ENCODE measurements at regions not wholly inside any gene's neighbourhood (a gene's known extent, or its start where the extent isn't known, plus 50 kb on each side); places are given as distances from the start of the nearest gene placed in this dataset.
A peak's percentile ranks its signal among the peaks of the same experiment; 100 is the strongest.

- TF ChIP-seq RBM39 (IDR thresholded peaks at IDR 0.05; ENCODE audit: low read depth, low read length, poor library complexity, severe bottlenecking), result no peak
- TF ChIP-seq POLR2AphosphoS2 (IDR thresholded peaks at IDR 0.05; ENCODE audit: low read depth, low read length), result no peak
- TF ChIP-seq ZNF883 (CRISPR knock-in tag; IDR thresholded peaks at IDR 0.05; ENCODE audit: not compliant biosample characterization), result no peak
- TF ChIP-seq RBAK (CRISPR knock-in tag; IDR thresholded peaks at IDR 0.05), result no peak
- peak; percentile 40; the same call in 1 of the 2 replicates for TF ChIP-seq ZNF136 (CRISPR knock-in tag; IDR thresholded peaks at IDR 0.05; ENCODE audit: low read depth)
- TF ChIP-seq ARNTL (CRISPR knock-in tag; IDR thresholded peaks at IDR 0.05), result peak; percentile 46; the same call in 1 of the 2 replicates
- TF ChIP-seq EP300 (IDR thresholded peaks at IDR 0.05; ENCODE audit: low read depth in 2 of 2, low read length in 2 of 2), result peak; percentile 65 to 95; a peak in 3 of 4 replicates
- TF ChIP-seq EP300 (CRISPR knock-in tag; IDR thresholded peaks at IDR 0.05; ENCODE audit: borderline replicate concordance), result peak; percentile 89
- TF ChIP-seq ZNF766 (CRISPR knock-in tag; IDR thresholded peaks at IDR 0.05; ENCODE audit: borderline replicate concordance), result no peak
- TF ChIP-seq ZNF770 (CRISPR knock-in tag; IDR thresholded peaks at IDR 0.05), result 0 out of 2 replicates have a peak, but pooled peaks have one; percentile 4
- TF ChIP-seq SIX1 (CRISPR knock-in tag; IDR thresholded peaks at IDR 0.05; ENCODE audit: borderline replicate concordance), result peak; percentile 92
- TF ChIP-seq EHMT2 (IDR thresholded peaks at IDR 0.05; ENCODE audit: borderline replicate concordance, low read depth, low read length), result no peak
- TF ChIP-seq, protein P1, sequence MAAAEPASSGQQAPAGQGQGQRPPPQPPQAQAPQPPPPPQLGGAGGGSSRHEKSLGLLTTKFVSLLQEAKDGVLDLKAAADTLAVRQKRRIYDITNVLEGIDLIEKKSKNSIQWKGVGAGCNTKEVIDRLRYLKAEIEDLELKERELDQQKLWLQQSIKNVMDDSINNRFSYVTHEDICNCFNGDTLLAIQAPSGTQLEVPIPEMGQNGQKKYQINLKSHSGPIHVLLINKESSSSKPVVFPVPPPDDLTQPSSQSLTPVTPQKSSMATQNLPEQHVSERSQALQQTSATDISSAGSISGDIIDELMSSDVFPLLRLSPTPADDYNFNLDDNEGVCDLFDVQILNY (CRISPR knock-in tag; conservative IDR thresholded peaks at IDR 0.05), result no peak
- peak; percentile 43; the same call in 1 of the 2 replicates for TF ChIP-seq CEBPB (IDR thresholded peaks at IDR 0.05; ENCODE audit: borderline replicate concordance, low read depth, low read length)
- no peak for TF ChIP-seq POLR2A (IDR thresholded peaks at IDR 0.05; ENCODE audit: insufficient read depth in 1 of 2, low read depth in 2 of 2, low read length in 2 of 2)
- TF ChIP-seq ATF1 (CRISPR knock-in tag; IDR thresholded peaks at IDR 0.05), result peak; percentile 37; the same call in 1 of the 2 replicates
- TF ChIP-seq FOXM1 (CRISPR knock-in tag; IDR thresholded peaks at IDR 0.05), result no peak
- no peak for TF ChIP-seq MATR3 (CRISPR knock-in tag; IDR thresholded peaks at IDR 0.05)
- no peak for TF ChIP-seq KMT2A (CRISPR knock-in tag; IDR thresholded peaks at IDR 0.05)
- TF ChIP-seq NFATC3 (CRISPR knock-in tag; IDR thresholded peaks at IDR 0.05), result 0 out of 2 replicates have a peak, but pooled peaks have one; percentile 59
- no peak for TF ChIP-seq ZNF672 (CRISPR knock-in tag; IDR thresholded peaks at IDR 0.05)
- TF ChIP-seq ZNF691 (CRISPR knock-in tag; IDR thresholded peaks at IDR 0.05; ENCODE audit: borderline replicate concordance, low read depth), result no peak
- peak; percentile 71 for TF ChIP-seq POGZ (CRISPR knock-in tag; IDR thresholded peaks at IDR 0.05)
- TF ChIP-seq KLF13 (CRISPR knock-in tag; IDR thresholded peaks at IDR 0.05), result no peak
- no peak for TF ChIP-seq EEA1 (CRISPR knock-in tag; IDR thresholded peaks at IDR 0.05; ENCODE audit: borderline replicate concordance)
- no peak for TF ChIP-seq IKZF4 (CRISPR knock-in tag; IDR thresholded peaks at IDR 0.05; ENCODE audit: borderline replicate concordance, low read depth, not compliant biosample characterization)
- TF ChIP-seq HNRNPH1 (optimal IDR thresholded peaks at IDR 0.05; ENCODE audit: low read depth, low read length), result no peak
- no peak for TF ChIP-seq PHF20 (CRISPR knock-in tag; IDR thresholded peaks at IDR 0.05)
Observed at GRCh38 chr5:124599028-124599973, 147.1 kb downstream of the ZNF608 start (continued).
